Fibroblast of lung (primary cell): ENCODE measurements at regions not wholly inside any gene's neighbourhood (a gene's known extent, or its start where the extent isn't known, plus 50 kb on each side); places are given as distances from the start of the nearest gene placed in this dataset.

Experiments
- CTCF ChIP-seq, 2 donors: IDR thresholded peaks in 1 of 2; conservative IDR thresholded peaks in 1 of 2; 1 replicate in 1 of 2; 2 replicates in 1 of 2; pipeline ENCODE4 v1.5.1; 2011 to 2012; ENCODE audit warnings: low read length in 2 of 2, control low read depth in 1 of 2, inconsistent platforms in 1 of 2, low read depth in 1 of 2, mild to moderate bottlenecking in 1 of 2
- EZH2 ChIP-seq: IDR thresholded peaks from 2 replicates; pipeline ENCODE4 v1.5.1; 2012; ENCODE audit warnings: low read length, control low read depth, mild to moderate bottlenecking; ENCODE audit errors: missing control alignments

DNA sequence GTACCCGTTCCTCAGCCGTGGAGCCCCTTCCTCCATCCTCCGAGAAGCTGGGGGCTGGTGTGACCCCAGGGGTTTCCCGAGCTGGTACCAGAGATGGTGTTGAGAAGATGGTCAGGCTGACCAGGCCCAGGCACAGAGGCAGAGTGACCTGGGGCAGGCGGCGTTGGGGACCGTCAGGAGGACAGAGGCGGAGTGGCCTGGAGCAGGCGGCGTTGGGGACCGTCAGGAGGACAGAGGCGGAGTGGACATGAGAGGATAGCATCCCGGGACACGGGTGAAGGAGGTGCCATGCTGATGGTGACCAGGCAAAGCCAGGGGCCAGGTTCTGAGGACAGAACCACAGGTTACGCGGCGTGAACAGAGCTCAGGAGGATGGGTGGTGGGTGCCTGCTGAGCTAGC lies 75.9 kb upstream of the TTC34 start:
- no peak for TF ChIP-seq CTCF (conservative IDR thresholded peaks at IDR 0.05 in 1 of 2, IDR thresholded peaks at IDR 0.05 in 1 of 2; ENCODE audit: low read depth in 1 of 2, low read length in 2 of 2)
- no peak for TF ChIP-seq EZH2
